Endothelial cell (in vitro differentiated cells): ENCODE measurements at regions not wholly inside any gene's neighbourhood (a gene's known extent, or its start where the extent isn't known, plus 50 kb on each side); places are given as distances from the start of the nearest gene placed in this dataset.

ENCODE experiments used
- DNase-seq: peaks from one replicate; pipeline ENCODE4 v3.0.0; 2021; ENCODE audit warnings: low spot score
- H3K27ac Mint-ChIP-seq: one replicate; pipeline ENCODE4 v1.8.0; 2021; ENCODE audit warnings: mixed read lengths, inconsistent platforms; ENCODE audit not compliant: unreplicated experiment
- H3K27me3 Mint-ChIP-seq: one replicate; pipeline ENCODE4 v1.8.0; 2021; ENCODE audit warnings: mild to moderate bottlenecking, moderate library complexity, mixed read lengths, inconsistent platforms; ENCODE audit not compliant: unreplicated experiment
- H3K36me3 Mint-ChIP-seq: one replicate; pipeline ENCODE4 v1.8.0; 2021; ENCODE audit warnings: mild to moderate bottlenecking, low read depth, mixed read lengths, inconsistent platforms; ENCODE audit not compliant: unreplicated experiment
- H3K4me1 Mint-ChIP-seq: one replicate; pipeline ENCODE4 v1.8.0; 2021; ENCODE audit warnings: mild to moderate bottlenecking, mixed read lengths, inconsistent platforms; ENCODE audit not compliant: unreplicated experiment
- H3K4me3 Mint-ChIP-seq: one replicate; pipeline ENCODE4 v1.8.0; 2021; ENCODE audit warnings: mild to moderate bottlenecking, mixed read lengths, inconsistent platforms; ENCODE audit not compliant: unreplicated experiment
- H3K9me3 Mint-ChIP-seq: one replicate; pipeline ENCODE4 v1.8.0; 2021; ENCODE audit warnings: mixed read lengths, inconsistent platforms; ENCODE audit not compliant: unreplicated experiment
- CTCF ChIP-seq: fragments of 200-600 bp; sonication (generic); IDR thresholded peaks from one replicate; pipeline ENCODE4 v1.5.0; 2021; ENCODE audit warnings: antibody characterized with exemption; ENCODE audit not compliant: unreplicated experiment

GRCh38 chr11:62030071-62030684 lies 62.7 kb upstream of the FTH1 start:
- Mint-ChIP-seq H3K4me1 (peaks cover 11% of the 10 kb centered on the region), H3K36me3 (peaks cover 6% of the 10 kb centered on the region), H3K27ac (no peak overlapping the region), H3K9me3 (peaks cover 5% of the 10 kb centered on the region), H3K4me3 (no peak overlapping the region), H3K27me3 (no peaks in the 10 kb centered on the region)
- TF ChIP-seq CTCF = no peak
- no peak for DNase-seq

- H3K9me3 Mint-ChIP-seq = no peaks in the 10 kb centered on the region
- H3K4me1 Mint-ChIP-seq = no peaks in the 10 kb centered on the region
- no peak overlapping the region for H3K27ac Mint-ChIP-seq
- no peak for TF ChIP-seq CTCF
- H3K4me3 Mint-ChIP-seq = no peak overlapping the region
- peaks cover 3% of the 10 kb centered on the region for H3K36me3 Mint-ChIP-seq
- DNase-seq = no peak
- H3K27me3 Mint-ChIP-seq = no peaks in the 10 kb centered on the region
These were observed 59.4 kb upstream of the FTH1 start for GRCh38 chr11:62026739-62027370.

GRCh38 chr11:62025487-62026105 lies 58.2 kb upstream of the FTH1 start:
- Mint-ChIP-seq H3K4me1 (no peaks in the 10 kb centered on the region), H3K36me3 (peaks cover 8% of the 10 kb centered on the region), H3K4me3 (no peak overlapping the region), H3K27me3 (no peaks in the 10 kb centered on the region), H3K9me3 (peaks cover 6% of the 10 kb centered on the region), H3K27ac (no peak overlapping the region)
- no peak for TF ChIP-seq CTCF
- no peak for DNase-seq

- Mint-ChIP-seq H3K4me3 (no peak overlapping the region), H3K36me3 (peaks cover 8% of the 10 kb centered on the region), H3K27ac (no peak overlapping the region), H3K9me3 (peaks cover 6% of the 10 kb centered on the region), H3K27me3 (no peaks in the 10 kb centered on the region), H3K4me1 (no peaks in the 10 kb centered on the region)
- TF ChIP-seq CTCF = no peak
- DNase-seq = no peak
These were observed 57.6 kb upstream of the FTH1 start for GRCh38 chr11:62024936-62025486.

- H3K4me3 Mint-ChIP-seq = no peak overlapping the region
- DNase-seq = no peak
- peaks cover 3% of the 10 kb centered on the region for H3K27me3 Mint-ChIP-seq
- no peaks in the 10 kb centered on the region for H3K4me1 Mint-ChIP-seq
- H3K36me3 Mint-ChIP-seq = peaks cover 8% of the 10 kb centered on the region
- TF ChIP-seq CTCF = no peak
- no peak overlapping the region for H3K27ac Mint-ChIP-seq
- peaks cover 6% of the 10 kb centered on the region for H3K9me3 Mint-ChIP-seq
These were observed 54.8 kb upstream of the FTH1 start for GRCh38 chr11:62022211-62022610.
